Stimulated activated CD4-positive, alpha-beta T cell treated with anti-CD3 and anti-CD28 coated beads, Interleukin-4, amount 100 ng/mL, for 4 hours (primary cell): ENCODE measurements at regions not wholly inside any gene's neighbourhood (a gene's known extent, or its start where the extent isn't known, plus 50 kb on each side); places are given as distances from the start of the nearest gene placed in this dataset.
"Not testable (repeated sequence)": the region's sequence is repeated elsewhere in the genome, so short reads cannot be mapped to it uniquely, and the experiment has no call there.

Source experiments
- DNase-seq, 2 experiments: peaks; one replicate each; pipeline ENCODE4 v3.0.0-alpha.2; 2020

- no peak for DNase-seq
Measured at GRCh38 chr12:67716817-67717216, 68.3 kb downstream of the DYRK2 start.

- DNase-seq = not testable (repeated sequence)
Measured at GRCh38 chr12:67719303-67719702, 70.8 kb downstream of the DYRK2 start.

GRCh38 chr12:67720351-67720856 lies 71.9 kb downstream of the DYRK2 start:
- DNase-seq = no peak

GRCh38 chr12:67721248-67721647 lies 72.7 kb downstream of the DYRK2 start:
- no peak for DNase-seq

- no peak for DNase-seq
Measured at GRCh38 chr12:67722296-67722695, 73.8 kb downstream of the DYRK2 start.

GRCh38 chr12:67726868-67727267 lies 78.3 kb downstream of the DYRK2 start:
- no peak for DNase-seq

- DNase-seq = no peak
Measured at GRCh38 chr12:67727702-67728666, 79.4 kb downstream of the DYRK2 start.

- no peak for DNase-seq
Measured at GRCh38 chr12:67732857-67733256, 84.3 kb downstream of the DYRK2 start.

- DNase-seq = no peak
Measured at GRCh38 chr12:67735868-67736267, 87.3 kb downstream of the DYRK2 start.

GRCh38 chr12:67740711-67741110 lies 92.2 kb downstream of the DYRK2 start:
- DNase-seq = no peak

GRCh38 chr12:67741270-67741669 lies 92.7 kb downstream of the DYRK2 start:
- no peak for DNase-seq

GRCh38 chr12:67742461-67742860 lies 93.9 kb downstream of the DYRK2 start:
- no peak for DNase-seq

- DNase-seq = no peak
Measured at GRCh38 chr12:67747869-67748742, 99.6 kb downstream of the DYRK2 start.

GRCh38 chr12:67748743-67749040 lies 100.1 kb downstream of the DYRK2 start:
- no peak for DNase-seq

- DNase-seq = no peak
Measured at GRCh38 chr12:67750513-67751183, 102.1 kb downstream of the DYRK2 start.

GRCh38 chr12:67751381-67751928 lies 102.9 kb downstream of the DYRK2 start:
- no peak for DNase-seq

GRCh38 chr12:67752226-67752732 lies 103.7 kb downstream of the DYRK2 start:
- DNase-seq = no peak

GRCh38 chr12:67754933-67755697 lies 106.6 kb downstream of the DYRK2 start:
- no peak for DNase-seq

GRCh38 chr12:67757651-67758050 lies 109.1 kb downstream of the DYRK2 start:
- no peak for DNase-seq

- DNase-seq = no peak
Measured at GRCh38 chr12:67758119-67758518, 109.6 kb downstream of the DYRK2 start.

- no peak for DNase-seq
Measured at GRCh38 chr12:67758521-67758920, 110.0 kb downstream of the DYRK2 start.

- peak in 1 of 2 experiments; percentile 13 for DNase-seq
Measured at GRCh38 chr12:67759829-67760228, 111.3 kb downstream of the DYRK2 start.
